RKO (cell line): ENCODE measurements at regions not wholly inside any gene's neighbourhood (a gene's known extent, or its start where the extent isn't known, plus 50 kb on each side); places are given as distances from the start of the nearest gene placed in this dataset.

Source experiments
- DNase-seq: peaks from one replicate; pipeline ENCODE4 v3.0.0-alpha.2; 2016; ENCODE audit warnings: low spot score

DNA sequence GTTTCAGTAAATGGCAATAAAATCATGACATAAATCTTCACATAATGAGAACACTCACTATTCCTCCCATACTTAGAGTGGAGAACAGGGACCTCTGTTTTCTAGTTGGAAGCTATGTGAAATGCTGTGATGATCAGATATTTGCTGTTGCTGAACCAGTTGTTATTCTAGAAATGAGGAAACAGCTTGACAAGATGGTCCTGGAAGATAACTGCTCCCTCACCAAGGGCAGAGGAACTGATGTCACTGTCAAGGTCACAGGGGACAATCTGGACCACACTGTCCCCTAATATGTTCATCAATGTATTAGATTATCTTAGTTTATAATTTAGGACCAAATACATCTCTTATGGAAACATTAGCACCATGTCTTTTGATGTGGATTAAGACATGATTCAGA, 1173.3 kb downstream of the PCDH17 start:
- DNase-seq, result no peak

DNA sequence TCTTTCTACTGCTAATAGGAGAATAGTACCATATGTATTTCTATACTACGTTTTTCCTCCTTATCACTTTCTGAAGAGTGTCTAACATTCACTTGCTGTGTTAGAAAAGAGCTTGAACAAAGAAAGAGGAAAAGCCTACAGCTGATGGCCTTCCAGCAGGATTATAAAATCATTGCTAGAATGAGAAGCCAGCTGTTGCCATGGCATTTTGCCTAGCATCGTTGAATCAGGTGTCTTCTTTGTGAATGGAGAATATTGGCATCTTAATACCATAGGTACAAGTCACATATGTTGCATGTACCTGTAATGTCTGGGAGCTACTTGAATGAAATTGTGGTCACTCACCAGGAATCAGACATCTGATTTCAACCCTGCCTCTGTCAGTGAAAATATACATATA, 1174.9 kb downstream of the PCDH17 start:
- DNase-seq, result no peak

DNA sequence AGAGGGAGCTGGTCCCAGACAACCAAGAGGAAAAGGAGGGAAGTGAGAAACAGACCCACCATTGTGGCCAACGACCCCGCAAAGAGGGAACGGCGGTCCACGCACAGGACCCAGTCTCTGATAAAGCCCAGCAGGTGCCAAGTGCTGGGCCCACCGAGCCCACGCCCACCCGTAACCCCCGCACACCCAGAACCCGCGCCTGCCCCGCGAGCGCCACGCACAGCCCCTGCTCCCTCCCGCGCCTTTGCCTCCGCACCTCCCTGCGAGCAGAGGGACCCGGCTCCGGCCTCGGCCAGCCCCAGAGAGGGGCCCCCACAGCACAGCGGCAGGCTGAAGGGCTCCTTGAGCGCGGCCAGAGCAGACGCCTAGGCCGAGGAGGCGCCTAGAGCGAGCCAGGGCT, 1192.2 kb downstream of the PCDH17 start:
- no peak for DNase-seq

DNA sequence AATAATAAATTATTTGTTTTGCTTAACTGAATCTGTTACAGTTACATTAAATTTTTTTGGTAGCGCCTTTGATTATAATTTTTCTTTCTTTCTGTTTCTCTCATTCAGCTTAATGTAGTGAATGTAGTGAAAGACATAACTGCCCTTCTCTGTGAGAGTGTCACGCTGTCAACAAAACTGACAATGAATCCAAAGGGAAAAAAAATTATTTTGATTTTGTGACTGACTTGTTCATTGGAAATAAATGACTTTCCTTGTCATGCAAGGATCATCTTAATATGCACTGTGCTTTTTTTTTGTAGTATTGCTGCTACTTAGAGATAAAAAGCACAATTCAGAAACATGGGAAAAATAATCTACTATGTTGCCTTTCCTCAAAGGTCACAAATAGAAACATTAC, 1196.4 kb downstream of the PCDH17 start:
- DNase-seq, result no peak

DNA sequence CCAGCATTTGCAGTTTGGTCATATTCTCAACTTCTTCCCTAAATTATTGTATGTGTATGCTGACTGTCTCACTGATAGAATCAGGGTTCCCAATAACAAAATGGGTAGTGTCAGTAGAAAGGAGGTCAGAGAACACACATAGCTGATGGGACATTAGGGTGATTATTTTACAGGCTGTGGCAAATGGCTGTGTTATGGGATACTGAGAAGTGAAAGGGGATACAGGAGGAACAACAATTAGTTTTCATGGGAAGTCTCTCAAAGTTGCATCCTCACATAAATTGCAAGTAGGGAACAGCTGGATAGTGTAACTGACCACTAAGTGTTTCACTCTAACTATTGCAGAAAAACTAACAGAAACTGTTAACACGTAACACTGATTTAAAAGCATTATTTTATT, 1199.3 kb downstream of the PCDH17 start:
- DNase-seq, result no peak

DNA sequence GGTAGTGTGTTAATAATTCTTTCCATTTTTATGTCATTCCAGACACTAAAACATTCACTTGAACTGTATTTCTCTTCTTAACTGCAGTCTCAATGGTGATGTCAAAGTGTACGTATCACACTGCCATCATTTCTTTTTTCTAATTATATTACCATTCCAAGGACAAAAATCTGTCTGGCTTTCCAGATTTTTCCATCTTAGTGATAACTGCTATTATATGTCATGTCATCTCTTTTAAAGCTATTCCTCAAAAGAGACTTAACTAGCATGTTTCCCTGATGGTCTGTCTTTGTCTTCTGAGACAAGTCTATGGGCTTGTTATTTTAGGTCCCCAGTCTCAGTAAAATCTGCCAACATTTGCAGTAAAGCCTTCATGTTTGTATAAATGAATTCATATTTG, 1207.1 kb downstream of the PCDH17 start:
- DNase-seq, result no peak

DNA sequence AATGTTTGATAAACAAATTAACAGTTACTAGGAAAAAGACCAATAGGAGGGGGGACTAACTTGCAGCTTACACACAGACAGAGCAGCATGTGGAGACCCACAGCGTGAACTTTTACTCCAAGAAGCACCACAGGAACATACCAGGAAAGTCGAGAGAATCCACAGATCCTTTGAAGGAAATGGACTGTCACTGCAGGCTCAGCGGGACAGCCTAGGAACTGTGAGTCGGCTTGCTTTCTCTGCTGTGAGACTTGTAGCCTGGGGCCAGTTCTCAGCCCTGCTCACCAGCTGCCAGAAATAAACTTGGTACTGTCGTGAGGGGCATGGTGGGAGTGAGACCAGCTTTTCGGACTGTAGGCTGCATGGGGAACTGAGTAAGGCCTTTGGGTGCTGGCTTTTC, 1211.5 kb downstream of the PCDH17 start:
- no peak for DNase-seq

DNA sequence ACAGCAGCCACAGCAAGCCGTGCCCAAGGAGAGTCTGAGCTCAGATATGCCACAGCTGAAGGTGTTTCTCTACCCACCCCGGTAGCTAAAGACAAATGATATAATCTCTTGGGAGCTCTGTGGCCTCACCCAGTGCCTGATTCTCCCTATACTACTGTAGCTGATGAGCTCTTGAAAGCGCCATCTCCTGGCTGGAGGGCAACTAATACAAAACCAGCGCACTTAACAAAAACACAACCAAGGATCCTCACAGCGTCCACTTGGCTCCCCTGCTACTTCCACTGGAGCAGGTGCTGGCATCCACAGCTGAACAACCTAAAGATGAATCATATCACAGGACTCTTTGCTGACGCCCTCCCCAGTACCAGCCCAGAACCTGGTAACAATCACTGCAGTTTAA, 1212.0 kb downstream of the PCDH17 start:
- no peak for DNase-seq

DNA sequence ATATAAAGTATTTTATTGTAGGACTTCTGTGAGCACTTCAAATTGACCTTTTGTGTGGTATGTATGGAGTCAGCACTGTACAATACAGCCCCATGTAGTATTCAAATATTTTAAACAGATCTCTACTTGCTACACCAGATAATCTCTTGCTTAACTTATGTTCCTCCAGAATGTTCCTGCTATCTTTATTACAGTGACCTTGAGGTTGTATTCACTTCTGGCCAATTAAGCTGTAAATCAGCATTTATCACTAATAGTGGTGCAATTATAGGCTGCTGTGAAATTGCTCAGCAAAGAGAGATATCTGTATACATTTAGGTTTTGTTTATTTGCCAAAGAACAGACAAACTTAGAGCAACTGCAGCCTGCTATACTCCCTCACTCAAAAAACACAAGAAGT, 1218.6 kb downstream of the PCDH17 start:
- no peak for DNase-seq

DNA sequence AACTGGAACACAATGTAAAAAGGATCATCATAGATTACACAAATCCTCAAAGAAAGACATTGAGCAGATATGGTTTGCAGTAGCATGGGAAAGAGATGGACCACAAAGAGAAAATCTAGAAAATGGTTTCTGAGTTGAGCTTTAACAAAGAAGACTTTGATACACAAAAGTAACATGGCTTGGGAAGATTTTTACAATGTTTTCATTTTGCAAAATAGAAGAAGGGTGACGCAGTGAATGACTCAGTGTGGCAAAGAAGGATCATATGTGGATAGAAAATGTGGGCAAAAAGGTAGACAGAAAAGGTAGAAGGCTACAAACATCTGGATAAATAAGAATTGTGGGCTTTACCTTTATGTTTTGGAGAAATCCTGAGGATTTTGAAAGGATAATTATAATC, 1220.5 kb downstream of the PCDH17 start:
- DNase-seq, result peak; percentile 12

DNA sequence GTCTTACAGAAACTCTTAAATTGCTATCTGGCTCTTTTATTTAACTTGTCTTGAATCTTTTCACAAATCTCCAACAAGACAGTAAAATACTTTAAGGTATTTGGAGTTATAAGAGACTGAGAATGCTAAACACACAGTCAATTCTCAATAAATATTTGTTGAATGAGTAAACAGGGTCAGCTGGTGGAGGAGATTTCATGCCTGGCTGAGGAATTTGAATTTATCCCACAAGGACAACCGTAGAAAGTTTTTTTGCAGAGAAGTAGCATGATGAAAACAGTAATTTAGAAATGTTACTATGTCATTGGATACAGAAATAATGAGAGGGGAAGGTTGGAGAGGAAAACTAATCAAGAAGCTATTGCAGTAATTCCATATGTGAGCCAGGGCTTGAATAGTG, 1223.7 kb downstream of the PCDH17 start:
- DNase-seq, result peak; percentile 3

DNA sequence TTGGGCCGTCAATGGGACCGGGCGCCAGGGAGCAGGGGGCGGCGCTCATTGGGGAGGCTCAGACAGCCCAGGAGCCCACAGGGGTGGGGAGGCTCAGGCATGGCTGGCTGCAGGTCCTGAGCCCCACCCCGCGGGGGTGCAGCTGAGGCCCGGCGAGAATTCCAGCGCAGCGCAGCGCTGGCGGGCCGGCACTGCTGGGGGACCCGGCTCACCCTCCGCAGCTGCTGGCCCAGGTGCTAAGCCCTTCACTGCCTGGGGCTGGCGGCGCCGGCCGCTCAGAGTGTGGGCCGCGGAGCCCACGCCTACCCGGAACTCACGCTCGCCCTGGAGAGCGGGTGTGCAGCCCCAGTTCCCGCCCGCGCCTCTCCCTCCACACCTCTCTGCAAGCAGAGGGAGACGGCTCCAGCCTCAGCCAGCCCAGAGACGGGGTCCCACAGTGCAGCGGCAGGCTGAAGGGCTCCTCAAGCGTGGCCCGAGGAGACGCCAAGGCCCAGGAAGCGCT, 1227.4 kb downstream of the PCDH17 start:
- DNase-seq, result no peak

DNA sequence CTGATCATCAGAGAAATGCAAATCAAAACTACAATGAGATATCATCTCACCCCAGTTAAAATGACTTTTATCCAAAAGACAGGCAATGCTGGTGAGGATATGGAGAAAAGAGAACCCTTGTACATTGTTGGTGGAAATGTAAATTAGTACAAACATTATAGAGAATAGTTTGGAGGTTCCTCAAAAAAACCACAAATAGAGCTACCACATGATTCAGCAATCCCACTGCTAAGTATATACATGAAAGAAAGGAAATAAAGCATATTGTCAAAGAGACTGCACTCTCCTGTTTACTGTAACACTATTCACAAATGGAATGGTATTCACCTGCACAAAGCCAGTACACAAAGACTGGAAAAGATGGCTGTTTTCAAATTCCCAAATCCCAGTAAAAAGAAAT, 1233.7 kb downstream of the PCDH17 start:
- DNase-seq, result no peak

DNA sequence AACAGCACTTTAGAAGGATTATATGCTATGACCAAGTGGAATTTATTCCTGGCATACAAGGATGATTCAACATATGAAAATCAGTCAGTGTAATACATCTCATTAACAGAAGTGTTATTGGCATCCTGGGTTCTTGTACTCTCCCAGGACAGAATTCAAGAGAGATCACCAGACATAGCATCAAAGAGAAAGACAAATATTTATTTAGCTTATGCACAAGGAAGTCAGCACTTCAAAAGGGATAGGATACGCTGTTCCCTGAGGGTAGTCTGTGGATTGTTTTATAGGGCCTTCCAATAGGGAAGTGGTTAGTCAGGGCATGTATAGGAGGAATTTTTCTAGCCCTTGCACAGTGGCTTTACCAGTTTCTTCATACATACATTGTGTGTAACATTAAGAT, 1238.0 kb downstream of the PCDH17 start:
- no peak for DNase-seq

DNA sequence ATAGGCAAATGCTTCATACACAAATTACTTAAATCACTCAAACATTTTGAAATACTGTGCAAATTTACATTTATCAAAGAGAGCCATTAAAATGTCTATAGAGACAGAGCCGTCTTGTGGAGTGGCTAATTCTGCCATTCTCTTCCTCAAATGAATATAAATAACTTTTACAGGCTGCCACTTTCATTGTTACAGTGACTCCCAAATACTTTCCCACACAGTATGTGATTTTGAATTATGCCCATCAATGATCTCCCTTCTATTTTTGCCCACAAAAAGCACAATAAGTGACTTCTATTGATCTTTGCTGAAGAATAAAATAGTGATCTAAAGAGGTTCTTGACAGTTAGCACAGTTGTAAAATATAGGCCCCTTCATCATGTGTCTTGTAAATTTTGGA, 1244.9 kb downstream of the PCDH17 start:
- no peak for DNase-seq

DNA sequence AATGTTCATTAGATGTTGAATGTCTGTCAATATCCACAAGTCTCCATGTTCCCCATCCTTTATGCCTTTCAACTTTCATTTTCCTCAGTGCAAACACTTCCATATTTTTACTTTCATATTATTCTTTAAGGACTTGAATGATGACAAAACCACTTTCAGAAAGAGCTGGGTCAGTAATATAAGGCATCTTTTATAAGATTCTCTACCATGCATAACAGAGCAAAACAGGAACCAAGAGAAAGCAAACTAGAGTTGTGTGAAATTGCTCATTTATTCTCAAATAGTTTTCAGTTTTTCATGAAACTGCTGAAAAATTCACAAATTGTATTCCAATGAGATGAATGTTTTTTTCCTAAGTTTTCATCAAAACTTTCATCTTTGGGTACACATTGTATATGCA, 1247.6 kb downstream of the PCDH17 start:
- DNase-seq, result no peak

DNA sequence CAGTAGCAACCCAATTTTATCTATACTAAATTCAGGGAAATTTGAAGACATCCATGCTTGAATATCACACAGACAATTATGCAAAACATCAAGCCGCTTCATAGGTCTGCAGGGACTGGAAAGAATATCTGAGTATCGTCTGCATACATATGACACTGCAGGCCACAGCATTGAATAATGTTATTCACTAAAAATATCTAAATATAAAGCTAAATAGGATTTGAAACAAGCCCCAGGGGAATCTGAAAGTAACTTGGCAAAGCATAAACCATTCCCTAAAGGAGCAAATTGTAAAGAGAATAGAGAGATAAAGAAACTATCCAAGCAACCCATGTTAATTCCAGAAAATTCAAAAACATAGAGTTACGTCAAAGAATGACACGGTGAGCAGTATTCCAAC, 1251.0 kb downstream of the PCDH17 start:
- DNase-seq, result no peak

DNA sequence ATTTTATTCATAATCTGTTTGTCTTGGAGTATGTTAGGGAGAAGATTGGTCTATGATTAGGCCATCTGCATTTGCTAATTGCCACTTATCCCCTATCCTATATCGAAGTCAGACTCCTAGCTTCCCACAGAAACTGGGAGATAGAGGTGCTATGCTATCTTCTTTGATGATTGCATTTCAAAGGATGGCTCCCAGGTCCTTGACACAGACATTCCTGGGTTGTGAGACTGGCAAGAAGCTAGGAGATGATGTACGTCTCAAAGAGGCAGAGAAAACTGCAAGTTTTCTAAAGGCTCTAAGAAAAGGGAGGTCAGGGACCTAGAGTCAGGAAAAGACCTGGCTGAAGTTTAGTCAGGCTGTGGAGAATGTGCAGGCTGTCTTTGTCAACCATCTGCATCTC, 1251.9 kb downstream of the PCDH17 start:
- no peak for DNase-seq

DNA sequence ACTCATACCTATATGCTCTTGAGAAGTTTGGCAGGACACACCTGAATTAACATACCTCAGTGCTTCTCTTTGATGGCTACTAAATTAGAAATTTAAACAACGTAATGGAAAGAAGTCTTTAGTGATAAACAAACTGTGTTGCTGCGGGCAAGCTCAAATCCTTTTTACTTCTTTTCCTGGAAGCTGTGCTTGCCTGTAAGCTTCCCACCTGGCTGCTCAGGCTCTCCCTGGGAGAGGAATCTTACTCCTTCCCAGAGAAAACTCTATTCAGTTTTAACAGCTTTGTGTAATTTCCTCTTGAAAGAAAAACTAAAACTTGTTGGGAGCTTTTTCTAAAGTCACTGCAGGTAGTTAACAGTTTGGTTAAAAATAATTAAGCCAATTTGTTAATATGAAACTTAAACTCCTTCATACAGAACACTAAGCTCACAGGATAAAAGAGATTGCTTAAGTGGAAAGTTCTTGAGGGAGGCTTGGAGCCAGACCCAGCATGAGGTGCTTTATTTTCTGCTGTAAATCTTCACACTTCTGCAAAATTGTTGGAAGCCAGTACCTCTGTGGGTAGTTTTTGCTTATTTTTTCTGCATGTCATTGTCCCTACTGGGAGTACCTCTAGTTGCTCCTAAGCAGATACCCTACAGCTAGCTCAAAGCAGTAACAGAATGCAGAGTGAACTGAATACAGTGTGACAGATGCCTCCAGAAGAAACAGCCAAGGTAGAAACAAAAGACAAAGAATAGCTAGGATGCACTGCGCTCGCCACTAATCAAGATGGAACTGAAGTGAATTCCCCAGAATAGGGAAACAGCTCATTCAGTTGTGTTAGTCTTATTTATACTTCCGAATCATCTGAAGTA, 1253.0 kb downstream of the PCDH17 start:
- DNase-seq, result no peak

DNA sequence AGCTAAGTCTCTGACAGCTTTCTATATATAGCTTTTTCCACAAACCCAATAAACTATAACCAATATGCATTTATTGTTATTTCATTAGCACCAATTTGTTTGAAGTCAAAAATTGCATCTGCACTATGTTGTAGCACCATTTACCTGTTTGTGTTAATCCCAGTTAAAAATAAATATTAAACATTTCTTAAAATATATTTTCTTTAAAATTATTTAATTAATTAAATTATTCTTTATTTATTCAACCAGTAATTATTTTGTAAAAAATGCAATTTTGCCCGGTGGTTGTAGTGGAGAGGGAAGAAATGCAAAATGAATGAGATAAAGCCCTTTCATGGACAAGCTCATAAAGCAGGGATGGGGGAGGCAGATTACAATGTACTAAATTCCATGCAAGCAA, 1257.9 kb downstream of the PCDH17 start:
- DNase-seq, result no peak

DNA sequence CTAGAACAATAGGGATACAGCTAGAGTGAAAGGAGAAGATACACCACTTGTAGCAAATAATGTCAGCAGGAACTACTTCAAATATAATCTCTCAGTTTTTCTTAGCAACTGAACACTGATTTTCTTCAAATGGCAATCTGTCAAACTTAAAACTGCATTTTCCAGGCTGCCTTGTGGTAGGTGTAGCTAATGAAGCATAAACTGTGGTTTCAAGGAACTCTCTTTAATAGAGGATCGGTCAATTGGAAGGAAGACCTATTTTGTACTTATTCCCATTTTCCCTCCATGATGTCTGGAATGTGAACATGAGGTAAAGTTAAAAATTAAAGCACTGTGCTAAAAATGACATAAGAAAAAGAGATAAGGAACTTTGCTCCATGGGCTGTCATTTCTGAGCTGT, 1261.9 kb downstream of the PCDH17 start:
- DNase-seq, result no peak

DNA sequence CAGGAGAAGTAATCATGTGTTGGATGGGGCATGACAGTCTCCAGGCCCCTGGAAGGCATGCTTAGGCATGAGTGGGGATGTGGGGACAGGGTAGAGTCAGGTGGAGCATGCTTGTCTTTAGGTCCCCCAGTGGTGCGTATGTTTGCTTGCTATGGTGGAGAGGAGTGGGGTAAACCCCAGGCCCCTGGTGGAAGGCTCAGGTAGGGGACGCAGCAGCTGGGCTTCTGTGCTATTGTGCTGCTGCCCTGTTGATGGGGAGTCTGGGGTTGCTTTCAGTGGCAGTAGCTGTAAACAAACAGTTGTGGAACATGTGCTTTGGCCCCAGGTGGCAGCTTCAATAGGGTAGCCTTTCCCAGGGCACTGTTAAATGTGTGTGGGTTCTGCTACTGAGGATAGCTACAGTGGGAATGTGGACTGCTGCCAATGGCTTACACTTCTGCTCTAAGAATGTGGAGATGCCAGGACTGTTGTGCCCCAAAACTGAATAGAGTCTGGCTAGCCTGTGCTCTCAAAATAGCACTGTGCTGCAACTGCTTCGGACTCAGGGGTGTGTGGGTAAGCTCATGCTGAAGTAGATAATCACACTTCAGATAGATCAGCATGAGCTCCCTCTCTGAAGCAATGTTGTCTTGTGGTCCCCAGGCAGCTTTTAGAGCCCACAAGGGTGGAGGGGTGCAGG, 1257.3 kb downstream of the DIAPH3 start:
- DNase-seq, result no peak

DNA sequence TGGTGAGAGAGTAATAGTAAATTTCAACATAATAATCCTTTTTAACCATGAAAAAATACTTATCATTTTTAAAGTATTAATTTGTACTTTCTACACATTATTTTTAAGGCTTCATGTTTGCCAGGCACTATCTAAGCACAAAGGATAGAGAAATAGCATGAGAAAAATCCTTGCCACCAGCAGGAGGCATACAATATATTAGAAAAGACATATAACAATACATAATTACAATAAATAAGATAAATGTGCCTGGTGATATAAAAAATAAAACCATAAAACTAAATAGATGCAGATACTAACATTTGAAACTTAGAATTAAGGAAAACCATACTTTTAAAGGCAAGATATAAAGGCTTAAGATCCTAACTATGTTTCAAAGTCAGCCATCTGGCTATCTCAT, 1256.4 kb downstream of the DIAPH3 start:
- DNase-seq, result no peak
